ENCODE measurements at regions not wholly inside any gene's neighbourhood (a gene's known extent, or its start where the extent isn't known, plus 50 kb on each side); places are given as distances from the start of the nearest gene placed in this dataset.

GRCh38 chr1:170273291-170274130, 127.8 kb downstream of the NTMT2 start:
- no peak for DNase-seq

DNA sequence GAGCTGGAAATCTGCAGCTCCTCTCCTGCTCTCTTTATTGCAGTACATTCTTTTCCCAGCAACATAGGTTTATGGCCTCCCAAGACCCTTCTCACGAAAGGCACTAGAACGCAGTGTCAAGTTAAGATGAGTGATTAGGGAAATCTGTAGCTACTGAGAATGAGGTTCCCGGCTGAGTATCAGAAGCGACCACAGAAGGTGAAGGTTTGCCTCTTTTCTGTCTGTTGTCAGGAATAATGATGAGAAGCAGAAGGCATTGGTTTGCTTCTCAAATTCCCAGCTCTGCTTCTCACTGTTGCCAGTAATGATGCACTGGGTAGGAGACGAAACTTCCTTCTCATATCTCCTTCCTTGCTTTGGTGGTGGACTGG, 128.4 kb downstream of the NTMT2 start:
- DNase-seq, result no peak

DNA sequence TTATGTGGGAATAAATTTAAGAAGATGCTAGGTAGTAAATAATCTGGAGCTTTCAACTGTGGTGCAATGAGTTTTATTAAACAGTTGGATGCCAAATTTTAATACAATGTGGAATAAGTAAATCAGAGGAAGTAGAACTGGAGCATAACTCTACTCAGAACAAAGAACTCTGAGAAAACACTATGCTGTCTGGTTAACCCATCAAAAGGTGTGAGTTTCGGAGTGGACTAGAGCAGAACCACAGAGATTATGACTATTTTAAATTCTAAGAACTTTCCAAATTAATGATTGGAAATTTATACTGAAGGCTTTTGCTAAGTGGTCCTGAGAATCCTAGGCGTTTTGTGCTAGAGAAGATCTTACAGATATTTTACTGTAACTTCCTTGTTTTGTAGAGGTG, 132.2 kb downstream of the NTMT2 start:
- DNase-seq, result no peak

GRCh38 chr1:170284016-170284415, 138.3 kb downstream of the NTMT2 start:
- no peak for DNase-seq

DNA sequence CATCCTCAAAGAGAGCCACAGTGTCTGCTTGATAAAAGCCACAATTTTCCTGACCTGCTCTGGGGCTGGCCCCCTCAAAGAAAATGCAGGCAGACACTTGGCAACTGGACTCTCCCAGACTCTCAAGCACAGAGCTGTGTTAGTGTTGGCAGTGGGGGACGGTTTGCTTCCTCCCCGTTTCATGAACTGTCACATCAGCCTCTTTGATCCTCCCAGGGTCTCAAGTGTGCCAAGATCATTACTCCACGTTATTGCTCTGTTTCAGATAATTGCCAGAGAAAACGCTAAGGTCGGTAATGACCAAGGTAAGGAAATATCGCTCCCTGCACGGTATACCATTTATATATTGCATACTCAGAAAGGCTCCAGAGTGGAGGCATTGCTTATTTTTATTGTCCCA, 138.8 kb downstream of the NTMT2 start:
- DNase-seq, result no peak

DNA sequence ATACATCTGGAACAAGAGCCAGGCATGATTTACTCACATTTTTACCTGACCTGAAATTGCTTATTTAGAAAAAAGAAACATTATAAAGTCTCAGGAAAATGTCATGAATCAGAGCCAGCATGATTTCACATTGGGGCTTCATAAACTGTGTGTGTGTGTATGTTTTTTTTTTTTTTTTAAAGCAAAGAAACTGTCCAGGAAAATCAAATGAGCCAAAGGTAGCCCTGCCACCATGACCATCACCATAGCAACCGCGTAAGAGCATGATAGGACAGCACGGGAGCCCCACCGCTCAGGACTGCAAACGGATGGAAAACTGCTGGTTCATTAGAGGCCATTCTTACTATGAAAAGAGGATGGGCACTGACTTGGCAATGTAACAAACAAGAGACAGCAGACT, 139.2 kb downstream of the NTMT2 start:
- no peak for DNase-seq

DNA sequence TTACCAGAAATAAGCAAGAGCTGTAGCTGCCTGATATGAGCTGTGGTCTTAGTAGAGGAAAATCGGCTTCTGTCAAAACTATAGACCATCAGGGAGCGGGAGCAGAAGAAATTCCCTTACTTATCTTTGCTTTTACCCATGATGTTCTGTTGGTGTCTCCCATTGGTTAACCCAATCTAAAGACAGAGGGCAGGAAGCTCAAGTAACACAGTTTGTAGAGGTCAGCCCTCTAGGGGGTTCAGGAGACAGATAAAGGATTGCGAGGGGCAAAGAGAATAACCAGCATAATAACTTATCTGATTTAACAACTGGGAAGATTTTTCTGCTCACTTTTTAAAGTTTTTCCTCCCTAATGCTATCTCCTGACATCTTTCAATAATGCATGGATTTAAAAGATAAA, 142.4 kb downstream of the NTMT2 start:
- DNase-seq, result no peak

- no peak for DNase-seq
Observed at GRCh38 chr1:170290276-170290675, 144.5 kb downstream of the NTMT2 start.

GRCh38 chr1:170290991-170291390, 145.2 kb downstream of the NTMT2 start:
- DNase-seq, result no peak

- DNase-seq, result no peak
Observed at GRCh38 chr1:170291516-170291915, 145.8 kb downstream of the NTMT2 start.

DNA sequence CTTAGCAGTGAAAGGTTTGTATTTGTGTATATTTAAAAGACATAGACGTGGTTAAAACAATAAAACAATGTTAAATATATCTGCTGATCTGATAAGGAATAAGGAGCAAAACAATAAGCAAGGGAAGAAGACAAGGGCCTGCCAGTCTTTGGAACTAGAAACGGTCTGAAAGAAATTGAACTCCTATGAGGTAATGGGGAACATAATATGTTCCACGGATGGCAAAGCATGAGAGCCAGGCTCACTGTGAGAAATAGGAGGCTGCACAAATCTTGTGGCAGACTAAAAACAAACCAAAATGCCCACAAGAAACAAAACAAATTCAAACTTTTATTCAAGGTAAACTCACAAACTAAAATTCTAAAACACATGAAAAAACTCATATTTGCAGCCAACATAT, 150.5 kb downstream of the NTMT2 start:
- DNase-seq, result no peak

- no peak for DNase-seq
Observed at GRCh38 chr1:170296642-170297041, 150.9 kb downstream of the NTMT2 start.

- no peak for DNase-seq
Observed at GRCh38 chr1:170301596-170301995, 155.8 kb downstream of the NTMT2 start.

DNA sequence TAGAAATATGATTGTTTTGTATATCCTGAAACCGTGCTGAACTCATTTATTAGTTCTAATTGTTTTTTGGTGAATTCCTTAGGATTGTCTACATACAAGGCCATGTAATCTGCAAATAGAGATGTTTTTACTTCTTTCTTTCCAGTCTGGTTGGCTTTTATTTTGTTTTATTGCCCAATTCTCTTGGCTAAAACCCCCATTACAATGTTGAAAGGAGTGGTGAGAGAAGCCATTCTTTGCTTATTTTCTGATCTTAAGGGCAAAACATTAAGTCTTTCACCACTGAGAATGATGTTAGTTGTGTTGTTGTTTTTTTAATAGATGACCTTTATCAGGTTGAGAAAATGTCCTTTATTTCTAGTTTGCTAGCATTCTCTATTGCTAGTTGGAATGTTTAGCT, 157.3 kb downstream of the NTMT2 start:
- no peak for DNase-seq

DNA sequence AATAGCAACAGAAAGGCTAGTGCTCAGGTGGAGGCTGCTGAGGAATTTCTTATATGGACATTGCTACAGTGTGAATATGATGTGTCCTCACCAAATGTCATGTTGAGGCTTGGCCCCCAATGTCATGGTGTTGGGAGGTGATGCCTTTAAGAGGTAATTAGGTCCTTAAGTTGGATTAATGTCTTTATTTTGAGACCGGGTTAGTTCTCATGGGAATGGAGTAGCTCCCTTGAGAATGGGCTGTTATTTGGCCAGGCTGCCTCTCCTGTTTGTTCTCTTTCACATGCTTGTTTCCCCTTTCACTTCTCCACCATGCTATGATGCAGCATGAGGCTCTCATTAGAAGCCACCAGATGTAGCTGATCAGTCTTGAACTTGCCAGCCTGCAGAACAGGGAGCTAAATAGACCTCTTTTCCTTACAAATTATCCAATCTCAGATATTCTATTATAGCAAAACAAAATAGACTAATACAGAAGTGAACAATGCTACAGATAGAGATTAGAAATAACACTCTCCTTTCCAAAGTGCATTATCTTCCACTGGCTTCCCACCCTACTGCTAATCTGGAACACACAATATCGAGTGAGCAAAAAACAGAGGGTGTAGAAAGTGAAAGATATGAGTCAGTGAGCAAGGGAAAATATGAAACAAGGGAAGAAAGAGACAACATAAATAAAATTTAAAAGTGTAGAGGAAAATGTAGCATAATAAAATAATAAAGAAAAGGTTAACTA, 160.2 kb downstream of the NTMT2 start:
- no peak for DNase-seq

GRCh38 chr1:170306513-170306910, 160.8 kb downstream of the NTMT2 start:
- no peak for DNase-seq

DNA sequence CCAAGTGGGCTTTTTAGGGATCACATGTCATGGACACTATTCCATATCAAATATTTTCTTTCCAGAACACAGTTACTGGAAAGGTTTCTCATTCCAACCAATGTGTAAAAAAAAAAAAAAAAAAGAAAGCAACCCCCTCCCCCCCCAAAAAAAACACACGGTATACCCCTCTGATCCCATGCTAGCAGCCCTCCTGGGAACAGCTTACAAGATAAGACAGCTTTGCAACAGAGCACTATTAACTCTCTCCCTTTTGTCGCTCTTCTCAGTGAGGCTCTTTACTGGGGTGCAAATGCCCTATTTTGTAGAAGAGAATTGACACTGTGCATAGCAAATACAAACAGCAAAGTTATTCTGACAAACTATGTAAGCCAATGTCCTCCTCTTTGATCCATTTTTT, 161.2 kb downstream of the NTMT2 start:
- DNase-seq, result no peak

GRCh38 chr1:170307426-170307825, 161.7 kb downstream of the NTMT2 start:
- no peak for DNase-seq

- no peak for DNase-seq
Observed at GRCh38 chr1:170309389-170310013, 163.7 kb downstream of the NTMT2 start.

DNA sequence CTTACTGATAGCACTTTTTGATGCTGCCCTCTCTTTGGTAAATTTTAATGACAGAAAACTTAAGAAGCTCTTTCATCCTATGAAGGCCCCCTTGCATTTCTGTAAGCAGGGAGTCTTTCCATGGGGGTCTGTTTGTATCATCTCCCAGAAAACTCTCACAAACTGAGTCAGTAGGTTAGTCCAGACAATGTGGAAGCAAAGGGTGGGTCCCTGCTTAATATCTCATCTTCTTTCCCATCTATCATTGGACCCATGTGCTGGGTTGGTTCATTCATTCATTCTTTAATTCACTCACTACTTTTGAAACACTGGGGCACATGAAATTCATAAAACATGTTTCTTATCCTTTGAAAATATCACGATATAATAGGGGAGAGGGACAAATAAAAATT, 164.3 kb downstream of the NTMT2 start:
- DNase-seq, result no peak

- DNase-seq, result no peak
Observed at GRCh38 chr1:170310951-170311350, 165.2 kb downstream of the NTMT2 start.

GRCh38 chr1:170313306-170313705, 167.5 kb downstream of the NTMT2 start:
- DNase-seq, result no peak

DNA sequence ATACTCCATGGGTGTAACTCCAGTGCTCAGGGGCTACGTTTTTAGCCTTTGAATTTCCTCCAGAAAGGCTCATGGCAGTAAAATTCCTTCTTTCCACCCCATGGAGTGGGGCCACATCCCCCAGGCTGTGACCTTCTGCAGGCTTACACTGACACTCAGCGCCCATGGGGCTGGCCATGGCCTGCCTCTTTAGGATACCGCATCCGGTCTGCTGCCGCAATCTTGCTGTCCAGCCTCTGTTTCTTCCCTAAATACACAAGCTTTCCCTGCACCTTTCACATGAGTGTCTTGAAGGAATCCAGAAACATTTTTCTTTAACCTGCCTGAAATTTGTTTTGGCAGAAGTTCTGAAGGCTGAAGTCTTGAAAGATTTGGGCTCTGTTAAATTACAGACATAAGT, 170.5 kb downstream of the NTMT2 start:
- DNase-seq, result no peak

GRCh38 chr1:170318141-170318540, 172.4 kb downstream of the NTMT2 start:
- DNase-seq, result no peak

Data from activated CD8-positive, alpha-beta memory T cell treated with anti-CD3 and anti-CD28 coated beads, Interleukin-2, amount 50 U/mL, for 48 hours (primary cell).